Sigmoid colon (tissue), 4 donors: ENCODE measurements at regions not wholly inside any gene's neighbourhood (a gene's known extent, or its start where the extent isn't known, plus 50 kb on each side); places are given as distances from the start of the nearest gene placed in this dataset.

Experiments used
- EP300 ChIP-seq, 4 donors: sonication (generic); formaldehyde crosslinking; IDR thresholded peaks; one replicate each; pipeline ENCODE4 v1.6.1; 2017; ENCODE audit warnings: antibody characterized with exemption in 4 of 4
- POLR2A ChIP-seq, 2 donors: fragments of 450-650 bp; IDR thresholded peaks; one replicate each; pipeline ENCODE4 v1.6.1; 2016; ENCODE audit warnings: antibody characterized with exemption in 2 of 2, mild to moderate bottlenecking in 2 of 2, moderate library complexity in 2 of 2
- POLR2AphosphoS5 ChIP-seq, 4 donors: sonication (generic); formaldehyde crosslinking; IDR thresholded peaks; one replicate each; pipeline ENCODE4 v1.6.1; 2017; ENCODE audit warnings: antibody characterized with exemption in 4 of 4
- TF ChIP-seq, protein P1 (sequence below), 4 experiments: fragments of 450-650 bp in 3 of 4; fragments of 200-600 bp in 1 of 4; IDR thresholded peaks; one replicate each; pipeline ENCODE4 v1.5.1; 2016 to 2019; ENCODE audit warnings: antibody characterized with exemption in 4 of 4, mild to moderate bottlenecking in 3 of 4, moderate library complexity in 2 of 4

DNA sequence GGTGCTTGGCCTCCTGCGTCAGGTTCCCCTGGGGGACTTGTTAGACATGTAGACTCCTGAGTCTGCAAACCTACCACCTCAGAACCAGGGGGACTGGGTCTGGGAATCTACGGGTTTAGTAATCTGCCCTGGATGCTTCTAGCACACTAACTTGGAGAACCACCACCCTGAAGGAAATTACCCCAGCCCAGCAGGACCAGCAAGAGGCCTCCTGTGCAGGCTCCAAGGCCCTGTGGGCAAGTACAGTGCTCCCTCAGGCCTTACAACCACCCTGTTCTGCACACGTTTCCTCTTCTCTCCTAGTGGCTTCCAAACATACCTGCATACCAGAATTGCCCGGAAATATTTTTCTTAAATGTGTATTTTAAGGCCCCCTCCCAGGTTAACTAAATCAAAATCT lies 423.0 kb downstream of the FUT8 start:
- TF ChIP-seq POLR2A (IDR thresholded peaks at IDR 0.05) (no peak), EP300 (IDR thresholded peaks at IDR 0.05) (no peak), POLR2AphosphoS5 (IDR thresholded peaks at IDR 0.05) (no peak)
- TF ChIP-seq, protein P1, sequence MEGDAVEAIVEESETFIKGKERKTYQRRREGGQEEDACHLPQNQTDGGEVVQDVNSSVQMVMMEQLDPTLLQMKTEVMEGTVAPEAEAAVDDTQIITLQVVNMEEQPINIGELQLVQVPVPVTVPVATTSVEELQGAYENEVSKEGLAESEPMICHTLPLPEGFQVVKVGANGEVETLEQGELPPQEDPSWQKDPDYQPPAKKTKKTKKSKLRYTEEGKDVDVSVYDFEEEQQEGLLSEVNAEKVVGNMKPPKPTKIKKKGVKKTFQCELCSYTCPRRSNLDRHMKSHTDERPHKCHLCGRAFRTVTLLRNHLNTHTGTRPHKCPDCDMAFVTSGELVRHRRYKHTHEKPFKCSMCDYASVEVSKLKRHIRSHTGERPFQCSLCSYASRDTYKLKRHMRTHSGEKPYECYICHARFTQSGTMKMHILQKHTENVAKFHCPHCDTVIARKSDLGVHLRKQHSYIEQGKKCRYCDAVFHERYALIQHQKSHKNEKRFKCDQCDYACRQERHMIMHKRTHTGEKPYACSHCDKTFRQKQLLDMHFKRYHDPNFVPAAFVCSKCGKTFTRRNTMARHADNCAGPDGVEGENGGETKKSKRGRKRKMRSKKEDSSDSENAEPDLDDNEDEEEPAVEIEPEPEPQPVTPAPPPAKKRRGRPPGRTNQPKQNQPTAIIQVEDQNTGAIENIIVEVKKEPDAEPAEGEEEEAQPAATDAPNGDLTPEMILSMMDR (IDR thresholded peaks at IDR 0.05): no peak
